Panc1 (cell line): ENCODE measurements at regions not wholly inside any gene's neighbourhood (a gene's known extent, or its start where the extent isn't known, plus 50 kb on each side); places are given as distances from the start of the nearest gene placed in this dataset.

Experiments used
- ATAC-seq: fragments of 200-7000 bp; cut with Tn5 transposase; 2 replicates; pipeline ENCODE4 v1.9.1; 2020; ENCODE audit warnings: mild to moderate bottlenecking, moderate library complexity
- BruUV-seq: library from RNA; stranded (reverse); fragments of 400-500 nt; replicated peaks from 2 replicates; lab custom pipeline; 2021; lab: Mats Ljungman, UMichigan
- CTCF ChIA-PET: fragments of 300-600 bp; sonication (Branson Sonifier 250); formaldehyde crosslinking; loops from one replicate; lab custom pipeline; 2022; ENCODE audit warnings: antibody characterized with exemption; lab: Charles Lee
- POLR2A ChIA-PET: fragments of 300-600 bp; sonication (Branson Sonifier 250); formaldehyde crosslinking; loops from one replicate; lab custom pipeline; 2022; ENCODE audit warnings: antibody characterized with exemption; lab: Charles Lee
- DNase-seq: peaks from one replicate; pipeline ENCODE4 v3.0.0-alpha.2; 2010; ENCODE audit warnings: low read depth, low spot score
- H3K27ac ChIP-seq: 2 replicates; pipeline ENCODE4 v1.5.1; 2011; ENCODE audit warnings: mild to moderate bottlenecking, low read length, inconsistent platforms
- H3K27me3 ChIP-seq: fragments of 200-500 bp; sonication (Bioruptor generic); 2 replicates; pipeline ENCODE4 v1.6.0; 2014; ENCODE audit warnings: low read length, inconsistent platforms; ENCODE audit not compliant: control insufficient read depth, insufficient read depth
- H3K36me3 ChIP-seq: fragments of 200-500 bp; sonication (Bioruptor generic); 2 replicates; pipeline ENCODE4 v1.5.1; 2014; ENCODE audit warnings: inconsistent platforms, mild to moderate bottlenecking, low read length, moderate library complexity; ENCODE audit not compliant: control insufficient read depth, insufficient read depth
- H3K4me1 ChIP-seq: 2 replicates; pipeline ENCODE4 v1.5.1; 2011; ENCODE audit warnings: inconsistent platforms, mild to moderate bottlenecking, low read length, moderate library complexity; ENCODE audit not compliant: control insufficient read depth, insufficient read depth
- H3K4me3 ChIP-seq, 2 experiments: 2 replicates each; pipeline ENCODE4 v1.5.1; 2011 to 2012; ENCODE audit warnings: low read depth in 2 of 2, low read length in 2 of 2, mild to moderate bottlenecking in 2 of 2, inconsistent platforms in 1 of 2, moderate library complexity in 1 of 2
- H3K9me3 ChIP-seq: fragments of 200-500 bp; sonication (Bioruptor generic); 2 replicates; pipeline ENCODE4 v1.5.1; 2014; ENCODE audit warnings: low read depth, mild to moderate bottlenecking, inconsistent platforms, low read length, moderate library complexity; ENCODE audit not compliant: control insufficient read depth, insufficient read depth
- POLR2AphosphoS5 ChIP-seq: IDR thresholded peaks from 2 replicates; pipeline ENCODE4 v1.6.1; 2012; ENCODE audit warnings: mild to moderate bottlenecking, low read depth, low read length, moderate library complexity
- SIN3A ChIP-seq: IDR thresholded peaks from 2 replicates; pipeline ENCODE4 v1.6.1; 2012; ENCODE audit warnings: low read depth, mild to moderate bottlenecking, low read length, moderate library complexity, borderline replicate concordance; ENCODE audit not compliant: insufficient read depth
- TCF7L2 ChIP-seq: IDR thresholded peaks from 2 replicates; pipeline ENCODE4 v1.6.1; 2011; ENCODE audit warnings: mild to moderate bottlenecking, low read depth, low read length, inconsistent platforms
- in situ Hi-C: cut with HindIII; loops from 2 replicates; pipeline ENCODE4 v1.10.0; 2016; ENCODE audit warnings: low sequenced_read_pairs, low pct_unique_long_range_greater_than_20kb
- intact Hi-C: fragments of 100-400 bp; cut with micrococcal nuclease; formaldehyde crosslinking; loops from one replicate; pipeline ENCODE4 v1.10.0; 2022; ENCODE audit not compliant: unreplicated experiment
- TF ChIP-seq, protein P1 (sequence below): fragments of 450-650 bp; IDR thresholded peaks from 2 replicates; pipeline ENCODE4 v1.5.1; 2017; ENCODE audit warnings: mild to moderate bottlenecking
- TF ChIP-seq, protein P2 (sequence below), 2 experiments: IDR thresholded peaks; 2 replicates each; pipeline ENCODE4 v1.6.1; 2011 to 2012; ENCODE audit warnings: low read depth in 2 of 2, control low read depth in 1 of 2, low read length in 1 of 2, mild to moderate bottlenecking in 1 of 2, moderate library complexity in 1 of 2; ENCODE audit not compliant: insufficient read depth in 1 of 2

DNA sequence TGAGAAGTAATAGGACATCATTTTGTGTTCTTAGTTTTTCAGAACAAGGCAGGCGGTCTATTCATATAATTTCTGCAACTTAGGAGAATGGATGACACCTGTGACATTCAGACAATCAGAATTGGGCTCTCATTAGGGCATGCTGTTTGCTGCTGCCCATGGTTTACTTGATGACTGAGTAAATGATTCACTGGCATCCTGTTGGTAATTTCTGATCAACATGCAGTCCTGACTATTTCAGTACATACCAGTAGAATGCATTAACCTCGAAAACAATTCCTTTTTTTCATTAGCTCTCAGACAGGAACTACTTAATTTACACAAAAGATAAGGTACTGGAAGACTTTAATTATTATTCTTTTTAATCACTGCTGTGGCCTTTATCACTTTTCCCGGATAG, 641.6 kb downstream of the NSUN3 start:
- Histone ChIP-seq H3K27me3 (no peaks in the 10 kb centered on the region), H3K27ac (no peak overlapping the region), H3K36me3 (no peaks in the 10 kb centered on the region), H3K9me3 (peaks cover 12% of the 10 kb centered on the region), H3K4me1 (no peaks in the 10 kb centered on the region), H3K4me3 (no peak overlapping the region)
- ATAC-seq (no peak), DNase-seq (no peak)
- in situ Hi-C loops (no loop called here), intact Hi-C loops (no loop called here)
- no TSS peak for BruUV-seq
- CTCF ChIA-PET: no interaction called here
- POLR2A ChIA-PET: no interaction called here
- TF ChIP-seq, protein P1, sequence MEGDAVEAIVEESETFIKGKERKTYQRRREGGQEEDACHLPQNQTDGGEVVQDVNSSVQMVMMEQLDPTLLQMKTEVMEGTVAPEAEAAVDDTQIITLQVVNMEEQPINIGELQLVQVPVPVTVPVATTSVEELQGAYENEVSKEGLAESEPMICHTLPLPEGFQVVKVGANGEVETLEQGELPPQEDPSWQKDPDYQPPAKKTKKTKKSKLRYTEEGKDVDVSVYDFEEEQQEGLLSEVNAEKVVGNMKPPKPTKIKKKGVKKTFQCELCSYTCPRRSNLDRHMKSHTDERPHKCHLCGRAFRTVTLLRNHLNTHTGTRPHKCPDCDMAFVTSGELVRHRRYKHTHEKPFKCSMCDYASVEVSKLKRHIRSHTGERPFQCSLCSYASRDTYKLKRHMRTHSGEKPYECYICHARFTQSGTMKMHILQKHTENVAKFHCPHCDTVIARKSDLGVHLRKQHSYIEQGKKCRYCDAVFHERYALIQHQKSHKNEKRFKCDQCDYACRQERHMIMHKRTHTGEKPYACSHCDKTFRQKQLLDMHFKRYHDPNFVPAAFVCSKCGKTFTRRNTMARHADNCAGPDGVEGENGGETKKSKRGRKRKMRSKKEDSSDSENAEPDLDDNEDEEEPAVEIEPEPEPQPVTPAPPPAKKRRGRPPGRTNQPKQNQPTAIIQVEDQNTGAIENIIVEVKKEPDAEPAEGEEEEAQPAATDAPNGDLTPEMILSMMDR: no peak
- TF ChIP-seq POLR2AphosphoS5 (no peak), SIN3A (no peak), TCF7L2 (no peak)
- TF ChIP-seq, protein P2, sequence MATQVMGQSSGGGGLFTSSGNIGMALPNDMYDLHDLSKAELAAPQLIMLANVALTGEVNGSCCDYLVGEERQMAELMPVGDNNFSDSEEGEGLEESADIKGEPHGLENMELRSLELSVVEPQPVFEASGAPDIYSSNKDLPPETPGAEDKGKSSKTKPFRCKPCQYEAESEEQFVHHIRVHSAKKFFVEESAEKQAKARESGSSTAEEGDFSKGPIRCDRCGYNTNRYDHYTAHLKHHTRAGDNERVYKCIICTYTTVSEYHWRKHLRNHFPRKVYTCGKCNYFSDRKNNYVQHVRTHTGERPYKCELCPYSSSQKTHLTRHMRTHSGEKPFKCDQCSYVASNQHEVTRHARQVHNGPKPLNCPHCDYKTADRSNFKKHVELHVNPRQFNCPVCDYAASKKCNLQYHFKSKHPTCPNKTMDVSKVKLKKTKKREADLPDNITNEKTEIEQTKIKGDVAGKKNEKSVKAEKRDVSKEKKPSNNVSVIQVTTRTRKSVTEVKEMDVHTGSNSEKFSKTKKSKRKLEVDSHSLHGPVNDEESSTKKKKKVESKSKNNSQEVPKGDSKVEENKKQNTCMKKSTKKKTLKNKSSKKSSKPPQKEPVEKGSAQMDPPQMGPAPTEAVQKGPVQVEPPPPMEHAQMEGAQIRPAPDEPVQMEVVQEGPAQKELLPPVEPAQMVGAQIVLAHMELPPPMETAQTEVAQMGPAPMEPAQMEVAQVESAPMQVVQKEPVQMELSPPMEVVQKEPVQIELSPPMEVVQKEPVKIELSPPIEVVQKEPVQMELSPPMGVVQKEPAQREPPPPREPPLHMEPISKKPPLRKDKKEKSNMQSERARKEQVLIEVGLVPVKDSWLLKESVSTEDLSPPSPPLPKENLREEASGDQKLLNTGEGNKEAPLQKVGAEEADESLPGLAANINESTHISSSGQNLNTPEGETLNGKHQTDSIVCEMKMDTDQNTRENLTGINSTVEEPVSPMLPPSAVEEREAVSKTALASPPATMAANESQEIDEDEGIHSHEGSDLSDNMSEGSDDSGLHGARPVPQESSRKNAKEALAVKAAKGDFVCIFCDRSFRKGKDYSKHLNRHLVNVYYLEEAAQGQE (IDR thresholded peaks at IDR 0.05; ENCODE audit: insufficient read depth in 1 of 2, low read depth in 2 of 2, low read length in 1 of 2): no peak

DNA sequence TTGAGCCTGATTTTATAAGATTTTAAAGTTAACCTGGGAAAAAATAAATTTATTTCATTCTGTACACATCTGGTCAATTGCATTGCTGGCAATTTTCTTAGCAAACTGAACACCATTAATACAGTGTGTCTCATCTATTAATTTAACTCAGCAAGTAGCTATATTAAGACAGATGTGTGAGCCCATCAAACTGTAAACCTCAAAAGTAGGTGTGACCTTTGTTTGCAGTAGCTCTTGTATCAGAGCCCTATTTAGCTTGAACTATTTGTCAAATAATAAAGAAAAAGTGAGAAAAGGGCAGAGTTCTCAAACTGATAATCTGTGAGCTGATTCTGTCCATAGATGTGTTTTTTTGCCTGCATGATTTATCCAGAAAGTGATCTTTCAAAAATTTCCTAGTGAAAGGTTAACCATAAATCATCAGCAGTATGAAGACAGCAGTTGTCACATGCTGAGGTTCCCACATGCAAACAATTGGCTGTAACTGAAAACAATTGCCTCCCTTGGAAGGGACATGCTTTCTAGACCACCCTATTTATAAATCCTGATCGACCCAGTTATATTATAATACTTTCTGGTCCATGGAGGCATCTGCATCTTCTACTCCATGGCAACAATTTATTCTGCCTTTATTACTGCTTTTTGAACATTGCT, 646.5 kb downstream of the NSUN3 start:
- POLR2A ChIA-PET: no interaction called here
- intact Hi-C loops: no loop called here

More for the DNA sequence above, 646.5 kb downstream of the NSUN3 start:
- no TSS peak for BruUV-seq
- Histone ChIP-seq H3K36me3 (no peaks in the 10 kb centered on the region), H3K27me3 (no peaks in the 10 kb centered on the region), H3K9me3 (peaks cover 6% of the 10 kb centered on the region), H3K27ac (no peak overlapping the region), H3K4me3 (no peak overlapping the region), H3K4me1 (no peaks in the 10 kb centered on the region)
- ATAC-seq (no peak), DNase-seq (no peak)
- TF ChIP-seq, protein P1: no peak
- TF ChIP-seq, protein P2 (IDR thresholded peaks at IDR 0.05; ENCODE audit: insufficient read depth in 1 of 2, low read depth in 2 of 2, low read length in 1 of 2): no peak
- TF ChIP-seq SIN3A (no peak), TCF7L2 (no peak), POLR2AphosphoS5 (no peak)
- in situ Hi-C loops: no loop called here
- CTCF ChIA-PET: no interaction called here
